ENCODE measurements at regions not wholly inside any gene's neighbourhood (a gene's known extent, or its start where the extent isn't known, plus 50 kb on each side); places are given as distances from the start of the nearest gene placed in this dataset.

DNA sequence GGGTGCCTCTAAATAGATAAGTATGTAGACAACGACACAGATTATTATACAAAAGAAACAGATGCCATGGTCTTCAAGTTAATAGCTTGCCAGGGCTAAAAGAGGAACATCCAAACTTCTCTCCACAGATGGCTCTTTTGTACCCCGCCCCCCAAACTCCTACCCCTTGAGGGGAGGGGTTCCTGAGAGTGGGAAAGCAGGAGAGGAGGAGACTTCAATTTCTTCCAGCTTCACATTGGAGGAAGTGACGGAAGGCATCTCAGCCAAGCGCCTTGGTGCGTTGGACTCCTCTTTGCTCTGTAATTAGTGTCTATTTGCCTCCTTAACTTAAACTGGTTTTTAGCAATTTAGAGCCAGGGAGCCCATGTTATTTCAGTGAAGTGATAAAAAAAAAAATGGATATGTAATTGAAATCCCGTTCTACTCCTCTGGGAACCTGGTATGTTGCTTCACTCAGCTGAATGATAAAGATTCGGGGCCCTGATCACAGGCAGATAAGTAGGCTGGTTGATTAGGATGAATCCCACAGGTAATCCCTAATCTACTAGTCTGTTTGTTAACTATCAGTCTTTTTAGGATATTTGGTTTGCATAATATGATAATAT, 580.9 kb upstream of the CADM1 start:
- TF ChIP-seq, protein P1, sequence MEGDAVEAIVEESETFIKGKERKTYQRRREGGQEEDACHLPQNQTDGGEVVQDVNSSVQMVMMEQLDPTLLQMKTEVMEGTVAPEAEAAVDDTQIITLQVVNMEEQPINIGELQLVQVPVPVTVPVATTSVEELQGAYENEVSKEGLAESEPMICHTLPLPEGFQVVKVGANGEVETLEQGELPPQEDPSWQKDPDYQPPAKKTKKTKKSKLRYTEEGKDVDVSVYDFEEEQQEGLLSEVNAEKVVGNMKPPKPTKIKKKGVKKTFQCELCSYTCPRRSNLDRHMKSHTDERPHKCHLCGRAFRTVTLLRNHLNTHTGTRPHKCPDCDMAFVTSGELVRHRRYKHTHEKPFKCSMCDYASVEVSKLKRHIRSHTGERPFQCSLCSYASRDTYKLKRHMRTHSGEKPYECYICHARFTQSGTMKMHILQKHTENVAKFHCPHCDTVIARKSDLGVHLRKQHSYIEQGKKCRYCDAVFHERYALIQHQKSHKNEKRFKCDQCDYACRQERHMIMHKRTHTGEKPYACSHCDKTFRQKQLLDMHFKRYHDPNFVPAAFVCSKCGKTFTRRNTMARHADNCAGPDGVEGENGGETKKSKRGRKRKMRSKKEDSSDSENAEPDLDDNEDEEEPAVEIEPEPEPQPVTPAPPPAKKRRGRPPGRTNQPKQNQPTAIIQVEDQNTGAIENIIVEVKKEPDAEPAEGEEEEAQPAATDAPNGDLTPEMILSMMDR (IDR thresholded peaks at IDR 0.05) = no peak
- no peak for TF ChIP-seq POLR2A (IDR thresholded peaks at IDR 0.05)
